Right lobe of liver (tissue), 6 donors: ENCODE measurements at regions not wholly inside any gene's neighbourhood (a gene's known extent, or its start where the extent isn't known, plus 50 kb on each side); places are given as distances from the start of the nearest gene placed in this dataset.

Source experiments
- ATAC-seq, 4 donors: fragments of 200-7000 bp; cut with Tn5 transposase; one replicate each; pipeline ENCODE4 v1.9.1; 2020; ENCODE audit warnings: mild to moderate bottlenecking in 4 of 4, moderate library complexity in 4 of 4
- DNase-seq, 3 donors: peaks; one replicate each; pipeline ENCODE4 v3.0.0-alpha.2; 2020
- H3K27ac ChIP-seq, 3 donors: fragments of 200-600 bp; one replicate each; pipeline ENCODE4 v1.8.0; 2022
- H3K27me3 ChIP-seq, 2 donors: fragments of 200-600 bp; one replicate each; pipeline ENCODE4 v1.8.0; 2022
- H3K36me3 ChIP-seq, 4 donors: fragments of 200-600 bp; sonication (generic) in 1 of 4; one replicate each; pipeline versions ENCODE4 v1.5.1 to v1.8.0; 2017 to 2022; ENCODE audit warnings: control low read depth in 1 of 4
- H3K4me1 ChIP-seq, 4 donors: fragments of 200-600 bp; sonication (generic) in 1 of 4; one replicate each; pipeline versions ENCODE4 v1.5.1 to v1.8.0; 2017 to 2022; ENCODE audit warnings: control low read depth in 1 of 4
- H3K4me3 ChIP-seq, 3 donors: fragments of 200-600 bp; one replicate each; pipeline ENCODE4 v1.8.0; 2022
- H3K9me3 ChIP-seq, 4 donors: fragments of 200-600 bp; sonication (generic) in 1 of 4; one replicate each; pipeline versions ENCODE4 v1.5.1 to v1.8.0; 2017 to 2022; ENCODE audit warnings: control low read depth in 1 of 4
- CTCF ChIP-seq, 4 donors: fragments of 200-600 bp in 3 of 4; fragments of 450-650 bp in 1 of 4; IDR thresholded peaks; one replicate each; pipeline versions ENCODE4 v1.5.1 to v1.8.0; 2016 to 2022; ENCODE audit warnings: antibody characterized with exemption in 4 of 4, mild to moderate bottlenecking in 2 of 4
- POLR2A ChIP-seq: fragments of 450-650 bp; IDR thresholded peaks from one replicate; pipeline ENCODE4 v1.6.1; 2017; ENCODE audit warnings: antibody characterized with exemption, mild to moderate bottlenecking
- WGBS: methylation state at CpG from one replicate; pipeline ENCODE4 v1.1.6; 2018; ENCODE audit warnings: low coverage, low lambda C conversion rate; ENCODE audit not compliant: insufficient coverage; ENCODE audit errors: missing lambda C conversion rate; 5-methylcytosine and 5-hydroxymethylcytosine counted together
- intact Hi-C, 2 donors: fragments of 100-400 bp; cut with DNase I; formaldehyde crosslinking; loops; one replicate each; pipeline versions ENCODE4 v1.11.2 to v1.14.1; 2022
- donor health status: DM: no; HTN: yes; CAD: no.
- donor health status: DM: no; HTN: no; CAD: no.
- donor health status: DM: no; HTN: no; CAD: no.
- donor health status: DM: no; HTN: yes; CAD: no.
- donor health status: DM: no; HTN: yes; CAD: no.

- no peak overlapping the region for H3K27ac ChIP-seq
- H3K36me3 ChIP-seq: no peaks in the 10 kb centered on the region
- DNase-seq: no peak
- no peaks in the 10 kb centered on the region for H3K4me1 ChIP-seq
- no peaks in the 10 kb centered on the region for H3K27me3 ChIP-seq
- 100% methylated on average over 1 of the region's 1 CpG for WGBS
- intact Hi-C loops: no loop called here
- no peak overlapping the region for H3K4me3 ChIP-seq
- TF ChIP-seq POLR2A: no peak
- TF ChIP-seq CTCF (IDR thresholded peaks at IDR 0.05): no peak
- H3K9me3 ChIP-seq: no peaks in the 10 kb centered on the region
- ATAC-seq: no peak
These were observed 62.2 kb upstream of the NXPH2 start for GRCh38 chr2:138842341-138842740.

GRCh38 chr2:138841459-138841858, 61.3 kb upstream of the NXPH2 start:
- Histone ChIP-seq H3K27me3 (no peaks in the 10 kb centered on the region), H3K4me3 (no peak overlapping the region), H3K9me3 (no peaks in the 10 kb centered on the region), H3K36me3 (no peaks in the 10 kb centered on the region), H3K27ac (no peak overlapping the region), H3K4me1 (no peaks in the 10 kb centered on the region)
- intact Hi-C loops: no loop called here
- WGBS: 60% methylated on average over 3 of the region's 3 CpGs
- TF ChIP-seq CTCF (IDR thresholded peaks at IDR 0.05): no peak
- TF ChIP-seq POLR2A: no peak
- DNase-seq (no peak), ATAC-seq (no peak)

GRCh38 chr2:138838851-138839620, 58.8 kb upstream of the NXPH2 start:
- DNase-seq: no peak
- TF ChIP-seq POLR2A: no peak
- TF ChIP-seq CTCF (IDR thresholded peaks at IDR 0.05): no peak
- intact Hi-C loops: no loop called here
- Histone ChIP-seq H3K4me1 (no peaks in the 10 kb centered on the region), H3K27me3 (no peaks in the 10 kb centered on the region), H3K27ac (no peak overlapping the region), H3K4me3 (no peak overlapping the region), H3K36me3 (no peaks in the 10 kb centered on the region), H3K9me3 (no peaks in the 10 kb centered on the region)
- ATAC-seq: no peak
- WGBS: 42% methylated on average over 6 of the region's 6 CpGs

GRCh38 chr2:138831691-138832090, 51.5 kb upstream of the NXPH2 start:
- no peak for TF ChIP-seq POLR2A
- no peak for TF ChIP-seq CTCF (IDR thresholded peaks at IDR 0.05)
- ATAC-seq: no peak
- H3K36me3 ChIP-seq: no peaks in the 10 kb centered on the region
- intact Hi-C loops: no loop called here
- H3K4me1 ChIP-seq: no peaks in the 10 kb centered on the region
- H3K4me3 ChIP-seq: no peak overlapping the region
- no peaks in the 10 kb centered on the region for H3K27me3 ChIP-seq
- no peak for DNase-seq
- 69% methylated on average over 1 of the region's 1 CpG for WGBS
- no peak overlapping the region for H3K27ac ChIP-seq
- H3K9me3 ChIP-seq: no peaks in the 10 kb centered on the region
